K562 (cell line): ENCODE measurements at regions not wholly inside any gene's neighbourhood (a gene's known extent, or its start where the extent isn't known, plus 50 kb on each side); places are given as distances from the start of the nearest gene placed in this dataset.

Experiments used
- ATAC-seq: fragments of 200-7000 bp; cut with Tn5 transposase; 3 replicates; pipeline ENCODE4 v1.9.1; 2020; ENCODE audit warnings: moderate library complexity
- BruUV-seq: library from RNA; stranded (reverse); fragments of 400-500 nt; replicated peaks from 2 replicates; lab custom pipeline; 2021; lab: Mats Ljungman, UMichigan
- CTCF ChIA-PET: fragments of 300-600 bp; formaldehyde crosslinking; extraction: SDS; loops from one replicate; lab custom pipeline; 2021; ENCODE audit warnings: low intra/inter-chr PET ratio; lab: Yijun Ruan, JAX
- POLR2A ChIA-PET: fragments of 300-600, 350-650 bp; sonication (Branson Sonifier 250); formaldehyde crosslinking; extraction: SDS; loops from one replicate; lab custom pipeline; 2021; ENCODE audit warnings: antibody characterized with exemption, inconsistent platforms; lab: Yijun Ruan, JAX
- DNase-seq, 4 experiments: peaks; one replicate each; pipeline versions ENCODE4 v3.0.0 to v3.0.0-alpha.2; 2011 to 2018; ENCODE audit warnings: low spot score in 3 of 4, mixed read lengths in 3 of 4; ENCODE audit errors: extremely low read depth in 1 of 4
- FAIRE-seq: peaks from 2 replicates; lab custom pipeline; 2011; peaks lifted over from hg19 to GRCh38; lab: Jason Lieb, UNC
- H2AFZ ChIP-seq: 2 replicates; pipeline ENCODE4 v1.6.0; 2011; ENCODE audit warnings: low read depth, low read length, control low read depth, inconsistent platforms
- H3K27ac ChIP-seq: fragments of 200-600 bp; 3 replicates; pipeline ENCODE4 v1.8.0; 2011; ENCODE audit warnings: low read depth, mild to moderate bottlenecking, control low read depth, inconsistent platforms, low read length, moderate library complexity, mixed read lengths; ENCODE audit errors: extremely low read depth
- H3K27me3 ChIP-seq, 2 experiments: fragments of 300-600 bp in 1 of 2; 2 replicates in 1 of 2; 3 replicates in 1 of 2; pipeline versions ENCODE4 v1.6.0 to v1.8.0; 2011; ENCODE audit warnings: inconsistent platforms in 2 of 2, low read length in 2 of 2, mild to moderate bottlenecking in 1 of 2, mixed read lengths in 1 of 2, moderate library complexity in 1 of 2; ENCODE audit not compliant: control insufficient read depth in 2 of 2, insufficient read depth in 2 of 2
- H3K36me3 ChIP-seq: fragments of 300-600 bp; 3 replicates; pipeline ENCODE4 v1.8.0; 2011; ENCODE audit warnings: mild to moderate bottlenecking, low read length, inconsistent platforms; ENCODE audit not compliant: control insufficient read depth, insufficient read depth
- H3K4me1 ChIP-seq, 2 experiments: fragments of 200-600 bp in 1 of 2; replicated peaks in 1 of 2; 2 replicates in 1 of 2; 3 replicates in 1 of 2; pipeline versions ENCODE4 v1.5.1 to v1.8.0; 2011; ENCODE audit warnings: inconsistent platforms in 2 of 2, low read length in 2 of 2, mild to moderate bottlenecking in 1 of 2, mixed read lengths in 1 of 2, moderate library complexity in 1 of 2; ENCODE audit not compliant: control insufficient read depth in 2 of 2, insufficient read depth in 2 of 2
- H3K4me2 ChIP-seq: 2 replicates; pipeline ENCODE4 v1.6.1; 2011; ENCODE audit warnings: low read length, control low read depth, inconsistent platforms, mixed read lengths; ENCODE audit not compliant: insufficient read depth
- H3K4me3 ChIP-seq: fragments of 200-600 bp; sonication (generic), shearing (Covaris generic); 2 replicates; pipeline ENCODE4 v1.5.1; 2016; ENCODE audit warnings: control low read depth, inconsistent platforms
- H3K79me2 ChIP-seq: fragments of 200-600 bp; 3 replicates; pipeline ENCODE4 v1.8.0; 2011; ENCODE audit warnings: low read length, inconsistent platforms; ENCODE audit not compliant: control insufficient read depth, insufficient read depth
- H3K9ac ChIP-seq, 2 experiments: 2 replicates each; pipeline versions ENCODE4 v1.6.0 to v1.6.1; 2011; ENCODE audit warnings: low read depth in 2 of 2, low read length in 2 of 2, control low read depth in 1 of 2, inconsistent platforms in 1 of 2, mild to moderate bottlenecking in 1 of 2, mixed read lengths in 1 of 2; ENCODE audit not compliant: insufficient read depth in 1 of 2
- H3K9me1 ChIP-seq: one replicate; pipeline ENCODE4 v1.6.0; 2011; ENCODE audit warnings: inconsistent platforms, mild to moderate bottlenecking, low read length, moderate library complexity; ENCODE audit not compliant: control insufficient read depth, insufficient read depth
- H3K9me3 ChIP-seq: replicated peaks from 2 replicates; pipeline ENCODE4 v1.5.1; 2011; ENCODE audit warnings: low read depth, low read length, inconsistent platforms; ENCODE audit not compliant: control insufficient read depth, insufficient read depth
- H4K20me1 ChIP-seq: replicated peaks from 2 replicates; pipeline ENCODE4 v1.6.1; 2011; ENCODE audit warnings: low read length, inconsistent platforms, mixed read lengths; ENCODE audit not compliant: control insufficient read depth, insufficient read depth
- CCAR2 ChIP-seq: fragments of 200-400 bp; formaldehyde crosslinking; IDR thresholded peaks from 2 replicates; pipeline ENCODE4 v1.6.1; 2017; ENCODE audit warnings: mild to moderate bottlenecking, low read depth, low read length
- CREB1 ChIP-seq, 2 experiments: sonication (generic) in 1 of 2; formaldehyde crosslinking in 1 of 2; IDR thresholded peaks; 2 replicates each; pipeline versions ENCODE4 v1.6.1 to v1.8.0; 2012 to 2022; ENCODE audit warnings: inconsistent platforms in 1 of 2, mild to moderate bottlenecking in 1 of 2, missing genetic modification reagents in 1 of 2, moderate library complexity in 1 of 2
- HLTF ChIP-seq: fragments of 450-650 bp; IDR thresholded peaks from 2 replicates; pipeline ENCODE4 v1.6.1; 2016
- KDM5B ChIP-seq: fragments of 200-600 bp; sonication (generic); IDR thresholded peaks from 2 replicates; pipeline ENCODE4 v1.6.1; 2012; ENCODE audit warnings: low read depth, mild to moderate bottlenecking, moderate library complexity, low read length, control low read depth, inconsistent platforms; ENCODE audit not compliant: insufficient replicate concordance
- RBFOX2 ChIP-seq: fragments of 200-400 bp; formaldehyde crosslinking; IDR thresholded peaks from 2 replicates; pipeline ENCODE4 v1.6.1; 2017; ENCODE audit warnings: low read depth, mild to moderate bottlenecking, low read length, moderate library complexity
- SRF ChIP-seq, 2 experiments: fragments of 250-450, 450-650 bp in 1 of 2; sonication (Bioruptor Pico) in 1 of 2; sonication (generic) in 1 of 2; formaldehyde crosslinking; IDR thresholded peaks; 2 replicates each; pipeline versions ENCODE4 v1.5.0 to v1.5.1; 2020 to 2022; ENCODE audit warnings: mild to moderate bottlenecking in 1 of 2, missing genetic modification reagents in 1 of 2
- TFAM ChIP-seq: fragments of 250-450 bp; sonication (Bioruptor Pico); conservative IDR thresholded peaks from 2 replicates; pipeline ENCODE4 v1.5.0; 2021; ENCODE audit warnings: mild to moderate bottlenecking, moderate library complexity
- ZBTB12 ChIP-seq: fragments of 250-450 bp; sonication (Bioruptor Pico); IDR thresholded peaks from 2 replicates; pipeline ENCODE4 v1.4.0; 2020
- ZNF124 ChIP-seq: sonication (generic); formaldehyde crosslinking; IDR thresholded peaks from 2 replicates; pipeline ENCODE4 v1.8.1; 2022; ENCODE audit warnings: missing genetic modification reagents
- ZNF23 ChIP-seq: fragments of 250-450 bp; sonication (Bioruptor Pico); IDR thresholded peaks from 2 replicates; pipeline ENCODE4 v1.4.0; 2020; ENCODE audit warnings: mild to moderate bottlenecking
- ZNF431 ChIP-seq: sonication (generic); formaldehyde crosslinking; IDR thresholded peaks from 2 replicates; pipeline ENCODE4 v1.8.0; 2022; ENCODE audit warnings: mild to moderate bottlenecking, missing genetic modification reagents
- ZNF586 ChIP-seq: fragments of 450-650 bp; formaldehyde crosslinking; conservative IDR thresholded peaks from 2 replicates; pipeline ENCODE4 v1.4.0; 2020; ENCODE audit warnings: mild to moderate bottlenecking, moderate library complexity
- WGBS: fragments of 100-300 bp; shearing (Covaris generic); methylation state at CpG from one replicate; pipeline ENCODE4 v1.1.6; 2016; ENCODE audit warnings: low coverage, mixed read lengths; ENCODE audit not compliant: insufficient coverage; ENCODE audit errors: missing lambda C conversion rate; 5-methylcytosine and 5-hydroxymethylcytosine counted together
- in situ Hi-C: fragments of 300-500 bp; cut with MboI; formaldehyde crosslinking; loops from 4 replicates; pipeline ENCODE4 v1.15.0; 2018; ENCODE audit warnings: inconsistent platforms, mixed read lengths
- intact Hi-C: fragments of 100-400 bp; cut with micrococcal nuclease; formaldehyde crosslinking; loops from 2 replicates; pipeline ENCODE4 v1.14.2; 2022

- TF ChIP-seq ZBTB12 (CRISPR knock-in tag) (no peak), KDM5B (no peak)
Measured at GRCh38 chr1:4452701-4453100, 201.7 kb upstream of the AJAP1 start (continued).

- Histone ChIP-seq H3K36me3 (no peaks in the 10 kb centered on the region), H3K4me3 (no peak overlapping the region), H2AFZ (no peak overlapping the region), H3K27ac (no peak overlapping the region), H3K4me1 (no peaks in the 10 kb centered on the region), H3K4me2 (no peak overlapping the region), H4K20me1 (no peaks in the 10 kb centered on the region; the same call in 1 of the 2 replicates), H3K9ac (no peak overlapping the region), H3K27me3 (peaks cover 0 to 7% of the 10 kb centered on the region in 2 experiments; a peak in 2 of 5 replicates), H3K9me3 (no peaks in the 10 kb centered on the region), H3K9me1 (no peaks in the 10 kb centered on the region), H3K79me2 (no peaks in the 10 kb centered on the region)
- BruUV-seq = no TSS peak
- intact Hi-C loops = no loop called here
- ChIA-PET CTCF (no interaction called here), POLR2A (no interaction called here)
- no peak for FAIRE-seq
- DNase-seq = no peak
- in situ Hi-C loops = no loop called here
- ATAC-seq = no peak
- TF ChIP-seq ZNF431 (CRISPR knock-in tag) (no peak), ZNF586 (no peak), SRF (CRISPR knock-in tag; IDR thresholded peaks at IDR 0.05) (no peak), TFAM (CRISPR knock-in tag) (no peak), HLTF (no peak), CCAR2 (no peak), RBFOX2 (no peak), ZNF23 (CRISPR knock-in tag) (no peak), CREB1 (IDR thresholded peaks at IDR 0.05) (no peak), CREB1 (CRISPR knock-in tag; IDR thresholded peaks at IDR 0.05) (no peak), ZNF124 (CRISPR knock-in tag) (no peak)
- TF ChIP-seq, all 486 proteins: peak for 0
- 1% methylated on average over 5 of the region's 5 CpGs for WGBS
Measured at GRCh38 chr1:4460052-4460451, 194.4 kb upstream of the AJAP1 start.
